HCT116 (cell line): ENCODE measurements at regions not wholly inside any gene's neighbourhood (a gene's known extent, or its start where the extent isn't known, plus 50 kb on each side); places are given as distances from the start of the nearest gene placed in this dataset.

Experiments
- ATAC-seq: fragments of 200-7000 bp; cut with Tn5 transposase; 2 replicates; pipeline ENCODE4 v1.9.1; 2020; ENCODE audit warnings: mild to moderate bottlenecking, moderate library complexity
- BruUV-seq: library from RNA; stranded (reverse); fragments of 400-500 nt; replicated peaks from 2 replicates; lab custom pipeline; 2021; lab: Mats Ljungman, UMichigan
- CTCF ChIA-PET: fragments of 300-600 bp; sonication (Branson Sonifier 250); formaldehyde crosslinking; loops from one replicate; lab custom pipeline; 2021; ENCODE audit warnings: antibody characterized with exemption; lab: Charles Lee
- POLR2A ChIA-PET: fragments of 300-600, 350-600 bp; sonication (Branson Sonifier 250); formaldehyde crosslinking; loops from one replicate; lab custom pipeline; 2021; ENCODE audit warnings: antibody characterized with exemption; lab: Charles Lee
- RAD21 ChIA-PET, 2 experiments: fragments of 300-600 bp; sonication (Branson Sonifier 250); formaldehyde crosslinking; loops; one replicate each; lab custom pipeline; 2023; ENCODE audit warnings: low total read pairs in 2 of 2; ENCODE audit not compliant: uncharacterized antibody in 2 of 2, unreplicated experiment in 2 of 2, low non-redundant PET in 1 of 2; lab: Charles Lee
- DNase-seq: peaks from one replicate; pipeline ENCODE4 v3.0.0-alpha.2; 2010; ENCODE audit warnings: low read depth, low spot score
- H2AFZ ChIP-seq: fragments of 200-600 bp; shearing (Covaris generic), sonication (generic); 2 replicates; pipeline ENCODE4 v1.6.1; 2017; ENCODE audit warnings: low read depth, mixed run types, mixed read lengths, antibody characterized with exemption, low read length; ENCODE audit not compliant: poor library complexity, severe bottlenecking
- H3K27ac ChIP-seq: 2 replicates; pipeline ENCODE4 v1.5.1; 2012; ENCODE audit warnings: low read depth, low read length
- H3K27me3 ChIP-seq: fragments of 200-600 bp; sonication (generic); 2 replicates; pipeline ENCODE4 v1.6.1; 2016; ENCODE audit warnings: mixed run types, low read length, mixed read lengths; ENCODE audit not compliant: insufficient read depth
- H3K36me3 ChIP-seq, 2 experiments: fragments of 200-500 bp in 1 of 2; fragments of 200-600 bp in 1 of 2; sonication (Bioruptor generic) in 1 of 2; sonication (generic) in 1 of 2; 2 replicates each; pipeline versions ENCODE4 v1.5.1 to v1.6.1; 2014 to 2016; ENCODE audit warnings: low read length in 2 of 2, inconsistent platforms in 1 of 2, mixed read lengths in 1 of 2, mixed run types in 1 of 2; ENCODE audit not compliant: insufficient read depth in 2 of 2, control insufficient read depth in 1 of 2
- H3K4me1 ChIP-seq, 2 experiments: fragments of 200-600 bp in 1 of 2; sonication (generic) in 1 of 2; 2 replicates each; pipeline versions ENCODE4 v1.5.1 to v1.6.1; 2012 to 2017; ENCODE audit warnings: low read length in 2 of 2, inconsistent platforms in 1 of 2, mild to moderate bottlenecking in 1 of 2, mixed read lengths in 1 of 2, mixed run types in 1 of 2, moderate library complexity in 1 of 2; ENCODE audit not compliant: insufficient read depth in 2 of 2, control insufficient read depth in 1 of 2
- H3K4me2 ChIP-seq: fragments of 200-600 bp; sonication (generic); 2 replicates; pipeline ENCODE4 v1.6.1; 2017; ENCODE audit warnings: mixed run types, low read length, mixed read lengths
- H3K4me3 ChIP-seq, 2 experiments: fragments of 200-600 bp in 1 of 2; sonication (generic) in 1 of 2; replicated peaks in 1 of 2; 2 replicates each; pipeline ENCODE4 v1.5.1; 2011 to 2016; ENCODE audit warnings: low read length in 2 of 2, control low read depth in 1 of 2, low read depth in 1 of 2, mild to moderate bottlenecking in 1 of 2, mixed read lengths in 1 of 2, mixed run types in 1 of 2
- H3K79me2 ChIP-seq: fragments of 200-600 bp; sonication (generic); 2 replicates; pipeline ENCODE4 v1.6.1; 2017; ENCODE audit warnings: mild to moderate bottlenecking, mixed run types, low read length, moderate library complexity, mixed read lengths; ENCODE audit not compliant: insufficient read depth
- H3K9ac ChIP-seq: fragments of 200-600 bp; sonication (generic); 2 replicates; pipeline ENCODE4 v1.6.1; 2016; ENCODE audit warnings: low read length, mixed read lengths
- H3K9me2 ChIP-seq: fragments of 200-600 bp; sonication (generic), shearing (Covaris generic); 2 replicates; pipeline ENCODE4 v1.6.1; 2017; ENCODE audit warnings: mixed run types, mild to moderate bottlenecking, moderate library complexity; ENCODE audit not compliant: insufficient read depth
- H3K9me3 ChIP-seq, 2 experiments: fragments of 200-500 bp in 1 of 2; fragments of 200-600 bp in 1 of 2; sonication (Bioruptor generic) in 1 of 2; sonication (generic) in 1 of 2; 2 replicates each; pipeline ENCODE4 v1.6.1; 2014 to 2017; ENCODE audit warnings: low read length in 2 of 2, mixed read lengths in 2 of 2, inconsistent platforms in 1 of 2, low read depth in 1 of 2, mild to moderate bottlenecking in 1 of 2, mixed run types in 1 of 2, moderate library complexity in 1 of 2; ENCODE audit not compliant: control insufficient read depth in 1 of 2, insufficient read depth in 1 of 2
- H4K20me1 ChIP-seq: fragments of 200-600 bp; sonication (generic), shearing (Covaris generic); 2 replicates; pipeline ENCODE4 v1.6.1; 2017; ENCODE audit warnings: mixed run types, mild to moderate bottlenecking, moderate library complexity; ENCODE audit not compliant: insufficient read depth
- CEBPB ChIP-seq: IDR thresholded peaks from 2 replicates; pipeline ENCODE4 v1.6.1; 2012; ENCODE audit warnings: low read depth
- ELF1 ChIP-seq: IDR thresholded peaks from 2 replicates; pipeline ENCODE4 v1.6.1; 2012; ENCODE audit warnings: low read depth, borderline replicate concordance
- POLR2A ChIP-seq: IDR thresholded peaks from 2 replicates; pipeline ENCODE4 v1.7.0; 2011; ENCODE audit warnings: borderline replicate concordance; ENCODE audit not compliant: insufficient read depth, insufficient read length; ENCODE audit errors: extremely low read depth
- POLR2AphosphoS5 ChIP-seq: IDR thresholded peaks from 2 replicates; pipeline ENCODE4 v1.6.1; 2011; ENCODE audit warnings: mild to moderate bottlenecking, low read depth, low read length, moderate library complexity
- SIN3A ChIP-seq: IDR thresholded peaks from 2 replicates; pipeline ENCODE4 v1.6.1; 2012; ENCODE audit warnings: low read depth
- TCF7L2 ChIP-seq: IDR thresholded peaks from 2 replicates; pipeline ENCODE4 v1.7.0; 2011; ENCODE audit warnings: borderline replicate concordance, inconsistent platforms; ENCODE audit not compliant: insufficient read depth, insufficient read length; ENCODE audit errors: extremely low read depth
- YY1 ChIP-seq: IDR thresholded peaks from 2 replicates; pipeline ENCODE4 v1.6.1; 2011; ENCODE audit warnings: low read length, low read depth, moderate library complexity, mild to moderate bottlenecking; ENCODE audit not compliant: insufficient replicate concordance; ENCODE audit errors: extremely low read depth
- ZNF274 ChIP-seq: fragments of 200-500 bp; sonication (Bioruptor generic); IDR thresholded peaks from 2 replicates; pipeline ENCODE4 v1.6.1; 2014; ENCODE audit warnings: mild to moderate bottlenecking, low read depth, low read length, inconsistent platforms
- intact Hi-C: fragments of 100-400 bp; cut with micrococcal nuclease; formaldehyde crosslinking; loops from 2 replicates; pipeline ENCODE4 v1.10.0; 2022
- TF ChIP-seq, protein P1 (sequence below): IDR thresholded peaks from 2 replicates; pipeline ENCODE4 v1.6.1; 2011; ENCODE audit warnings: mild to moderate bottlenecking, low read length, moderate library complexity; ENCODE audit not compliant: insufficient replicate concordance; ENCODE audit errors: extremely low read depth

DNA sequence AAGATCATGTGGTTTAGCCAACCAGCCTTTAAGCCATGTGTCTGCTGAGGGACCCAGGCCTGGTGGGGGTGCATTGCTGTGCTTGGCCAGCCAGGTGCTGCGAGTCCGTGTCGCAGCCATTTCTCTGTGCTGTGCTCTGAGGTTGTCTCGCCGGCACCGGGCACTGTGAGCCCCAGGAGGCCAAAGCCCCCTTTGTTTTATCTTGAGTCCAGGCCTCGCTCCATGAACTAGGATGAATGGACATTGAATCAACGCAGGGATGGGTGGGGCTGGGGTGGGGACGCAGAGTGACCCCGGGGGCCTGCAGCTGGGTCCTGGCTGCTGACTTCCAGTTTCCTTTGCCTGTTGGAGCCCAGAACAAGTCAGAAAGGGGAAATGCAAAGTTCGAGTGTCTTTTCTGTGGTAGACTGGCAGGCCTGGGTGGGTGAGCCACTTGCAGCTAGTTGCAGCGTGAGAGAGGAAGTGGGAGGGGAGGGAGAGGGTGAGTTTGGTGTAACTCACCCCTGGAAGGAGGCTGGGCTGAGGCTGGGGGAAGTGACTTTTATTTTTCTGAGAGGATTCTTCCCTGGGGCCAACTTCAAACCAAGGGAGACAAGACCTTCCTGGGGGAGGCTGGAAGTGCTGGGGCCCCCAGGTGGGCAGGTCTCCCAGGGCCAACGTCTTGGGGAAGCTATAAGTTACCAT is 324.7 kb downstream of the SEC14L1 start:
- Histone ChIP-seq H3K27me3 (no peaks in the 10 kb centered on the region), H3K4me1 (peaks cover 6 to 20% of the 10 kb centered on the region in 2 experiments), H3K79me2 (peaks cover 56% of the 10 kb centered on the region), H3K4me2 (no peak overlapping the region), H3K36me3 (peaks cover 0 to 5% of the 10 kb centered on the region in 2 experiments; a peak in 1 of 4 replicates), H3K9ac (no peak overlapping the region), H2AFZ (no peak overlapping the region), H3K27ac (no peak overlapping the region), H3K9me2 (no peaks in the 10 kb centered on the region), H4K20me1 (no peaks in the 10 kb centered on the region), H3K9me3 (no peaks in the 10 kb centered on the region), H3K4me3 (no peak overlapping the region)
- no peak for ATAC-seq
- RAD21 ChIA-PET, result no interaction called here
- POLR2A ChIA-PET, result no interaction called here
- BruUV-seq, result no TSS peak
- TF ChIP-seq ZNF274 (no peak), SIN3A (no peak), POLR2AphosphoS5 (no peak), TCF7L2 (no peak), POLR2A (no peak), CEBPB (no peak)
- TF ChIP-seq, protein P1, sequence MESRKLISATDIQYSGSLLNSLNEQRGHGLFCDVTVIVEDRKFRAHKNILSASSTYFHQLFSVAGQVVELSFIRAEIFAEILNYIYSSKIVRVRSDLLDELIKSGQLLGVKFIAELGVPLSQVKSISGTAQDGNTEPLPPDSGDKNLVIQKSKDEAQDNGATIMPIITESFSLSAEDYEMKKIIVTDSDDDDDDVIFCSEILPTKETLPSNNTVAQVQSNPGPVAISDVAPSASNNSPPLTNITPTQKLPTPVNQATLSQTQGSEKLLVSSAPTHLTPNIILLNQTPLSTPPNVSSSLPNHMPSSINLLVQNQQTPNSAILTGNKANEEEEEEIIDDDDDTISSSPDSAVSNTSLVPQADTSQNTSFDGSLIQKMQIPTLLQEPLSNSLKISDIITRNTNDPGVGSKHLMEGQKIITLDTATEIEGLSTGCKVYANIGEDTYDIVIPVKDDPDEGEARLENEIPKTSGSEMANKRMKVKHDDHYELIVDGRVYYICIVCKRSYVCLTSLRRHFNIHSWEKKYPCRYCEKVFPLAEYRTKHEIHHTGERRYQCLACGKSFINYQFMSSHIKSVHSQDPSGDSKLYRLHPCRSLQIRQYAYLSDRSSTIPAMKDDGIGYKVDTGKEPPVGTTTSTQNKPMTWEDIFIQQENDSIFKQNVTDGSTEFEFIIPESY, result no peak
- CTCF ChIA-PET, result no interaction called here
- intact Hi-C loops, result no loop called here
- DNase-seq, result no peak

DNA sequence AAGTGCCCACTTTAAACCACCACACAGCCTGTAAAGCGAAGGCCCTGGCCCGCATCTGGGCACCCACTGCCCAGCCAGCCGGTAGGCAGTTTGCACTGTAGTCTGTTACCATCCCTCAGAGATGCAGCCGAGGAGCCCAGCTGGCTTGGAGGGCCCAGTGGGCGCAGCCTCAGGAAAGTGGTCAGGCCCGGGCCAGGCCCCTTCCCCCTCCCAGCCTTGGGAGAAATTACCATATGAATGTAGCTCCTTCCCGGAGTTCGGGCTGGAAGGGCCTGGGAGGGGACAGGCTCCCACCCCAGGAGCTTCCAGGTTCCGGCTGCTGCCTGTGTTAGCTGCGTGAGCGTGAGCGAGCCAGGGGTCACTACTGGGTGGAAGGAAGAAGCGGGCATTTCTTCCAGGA is 325.4 kb downstream of the SEC14L1 start:
- BruUV-seq, result no TSS peak
- Histone ChIP-seq H3K9me3 (no peaks in the 10 kb centered on the region), H3K9ac (no peak overlapping the region), H3K4me2 (no peak overlapping the region), H3K36me3 (peaks cover 0 to 5% of the 10 kb centered on the region in 2 experiments; a peak in 1 of 4 replicates), H3K4me1 (peaks cover 13 to 26% of the 10 kb centered on the region in 2 experiments), H3K4me3 (no peak overlapping the region), H3K27me3 (no peaks in the 10 kb centered on the region), H3K79me2 (peaks cover 62% of the 10 kb centered on the region), H3K27ac (no peak overlapping the region), H4K20me1 (no peaks in the 10 kb centered on the region), H2AFZ (no peak overlapping the region), H3K9me2 (no peaks in the 10 kb centered on the region)
- DNase-seq (no peak), ATAC-seq (no peak)
- TF ChIP-seq YY1 (no peak), ELF1 (no peak)
- ChIA-PET CTCF (no interaction called here), POLR2A (no interaction called here), RAD21 (no interaction called here)
- intact Hi-C loops, result no loop called here
